ENCODE measurements at regions not wholly inside any gene's neighbourhood (a gene's known extent, or its start where the extent isn't known, plus 50 kb on each side); places are given as distances from the start of the nearest gene placed in this dataset.
A peak's percentile ranks its signal among the peaks of the same experiment; 100 is the strongest.
"Not testable (repeated sequence)": the region's sequence is repeated elsewhere in the genome, so short reads cannot be mapped to it uniquely, and the experiment has no call there.

GRCh38 chr17:14429084-14429483 is 128.2 kb downstream of the HS3ST3B1 start:
- no peak for TF ChIP-seq CTCF (IDR thresholded peaks at IDR 0.05)
- no peaks in the 10 kb centered on the region for H3K36me3 ChIP-seq
- no peaks in the 10 kb centered on the region for H3K9me3 ChIP-seq
- H3K4me3 ChIP-seq = no peak overlapping the region
- no peak overlapping the region for H3K27ac ChIP-seq
- no peaks in the 10 kb centered on the region for H3K4me1 ChIP-seq
- DNase-seq = no peak
- intact Hi-C loops (cut with DNase I) = no loop called here
- no peaks in the 10 kb centered on the region for H3K27me3 ChIP-seq
- no peak for ATAC-seq

- H3K27me3 ChIP-seq = no peaks in the 10 kb centered on the region
- intact Hi-C loops (cut with DNase I) = no loop called here
- H3K9me3 ChIP-seq = no peaks in the 10 kb centered on the region
- H3K27ac ChIP-seq = no peak overlapping the region
- no peak for ATAC-seq
- TF ChIP-seq CTCF (IDR thresholded peaks at IDR 0.05) = no peak
- H3K4me3 ChIP-seq = no peak overlapping the region
- no peaks in the 10 kb centered on the region for H3K36me3 ChIP-seq
- no peaks in the 10 kb centered on the region for H3K4me1 ChIP-seq
- no peak for DNase-seq
These were observed 127.8 kb downstream of the HS3ST3B1 start for GRCh38 chr17:14428648-14429029.

GRCh38 chr17:14427900-14428647 is 127.2 kb downstream of the HS3ST3B1 start:
- ATAC-seq (peak; percentile 65), DNase-seq (no peak)
- no peaks in the 10 kb centered on the region for H3K9me3 ChIP-seq
- intact Hi-C loops (cut with DNase I) = no loop called here
- H3K36me3 ChIP-seq = no peaks in the 10 kb centered on the region
- H3K4me1 ChIP-seq = no peaks in the 10 kb centered on the region
- TF ChIP-seq CTCF (IDR thresholded peaks at IDR 0.05) = no peak
- no peak overlapping the region for H3K27ac ChIP-seq
- no peak overlapping the region for H3K4me3 ChIP-seq
- H3K27me3 ChIP-seq = no peaks in the 10 kb centered on the region

GRCh38 chr17:14423156-14423555 is 122.3 kb downstream of the HS3ST3B1 start:
- H3K27ac ChIP-seq; H3K36me3 ChIP-seq; DNase-seq; H3K4me3 ChIP-seq; intact Hi-C loops (cut with DNase I); ATAC-seq; H3K4me1 ChIP-seq; H3K27me3 ChIP-seq; H3K9me3 ChIP-seq: not testable (repeated sequence)

GRCh38 chr17:14417336-14417735 is 116.5 kb downstream of the HS3ST3B1 start:
- DNase-seq (no peak), ATAC-seq (no peak)
- H3K4me1 ChIP-seq = no peaks in the 10 kb centered on the region
- H3K9me3 ChIP-seq = no peaks in the 10 kb centered on the region
- no peak overlapping the region for H3K27ac ChIP-seq
- H3K27me3 ChIP-seq = no peaks in the 10 kb centered on the region
- no peaks in the 10 kb centered on the region for H3K36me3 ChIP-seq
- intact Hi-C loops (cut with DNase I) = no loop called here
- no peak overlapping the region for H3K4me3 ChIP-seq
- TF ChIP-seq CTCF (IDR thresholded peaks at IDR 0.05) = no peak

- Histone ChIP-seq H3K27ac (no peak overlapping the region), H3K4me1 (no peaks in the 10 kb centered on the region)
- TF ChIP-seq CTCF (IDR thresholded peaks at IDR 0.05) = no peak
These were observed 108.4 kb downstream of the HS3ST3B1 start for GRCh38 chr17:14409292-14409691.

More at GRCh38 chr17:14409292-14409691, 108.4 kb downstream of the HS3ST3B1 start:
- Histone ChIP-seq H3K9me3 (no peaks in the 10 kb centered on the region), H3K27me3 (no peaks in the 10 kb centered on the region), H3K36me3 (no peaks in the 10 kb centered on the region), H3K4me3 (no peak overlapping the region)
- intact Hi-C loops (cut with DNase I) = no loop called here
- DNase-seq = no peak
- no peak for ATAC-seq

All from upper lobe of right lung (tissue), 1 donor.